Endodermal cell (in vitro differentiated cells): ENCODE measurements at regions not wholly inside any gene's neighbourhood (a gene's known extent, or its start where the extent isn't known, plus 50 kb on each side); places are given as distances from the start of the nearest gene placed in this dataset.

Experiments
- DNase-seq: peaks from one replicate; pipeline ENCODE4 v3.0.0-alpha.2; 2017
- H3K27ac ChIP-seq: 2 replicates; pipeline ENCODE4 v1.5.1; 2013; ENCODE audit warnings: mild to moderate bottlenecking, low read depth, low read length, moderate library complexity
- H3K27me3 ChIP-seq: 2 replicates; pipeline ENCODE4 v1.6.1; 2013; ENCODE audit warnings: mild to moderate bottlenecking, low read length, moderate library complexity; ENCODE audit not compliant: insufficient read depth, control insufficient read depth, poor library complexity, severe bottlenecking
- H3K36me3 ChIP-seq: 2 replicates; pipeline ENCODE4 v1.7.0; 2013; ENCODE audit warnings: mild to moderate bottlenecking, low read length, moderate library complexity; ENCODE audit not compliant: control insufficient read depth, insufficient read depth
- H3K4me1 ChIP-seq: one replicate; pipeline ENCODE4 v1.7.0; 2013; ENCODE audit warnings: low read length; ENCODE audit not compliant: control insufficient read depth, insufficient read depth
- H3K4me3 ChIP-seq: 2 replicates; pipeline ENCODE4 v1.5.1; 2013; ENCODE audit warnings: mild to moderate bottlenecking, low read length, moderate library complexity
- H3K9ac ChIP-seq: 2 replicates; pipeline ENCODE4 v1.6.1; 2013; ENCODE audit warnings: mild to moderate bottlenecking, low read length, moderate library complexity; ENCODE audit not compliant: poor library complexity, severe bottlenecking; ENCODE audit errors: extremely low read depth
- H3K9me3 ChIP-seq: 2 replicates; pipeline ENCODE4 v1.6.1; 2013; ENCODE audit warnings: mild to moderate bottlenecking, low read length, moderate library complexity; ENCODE audit not compliant: control insufficient read depth
- H3K27ac Mint-ChIP-seq: 2 replicates; pipeline ENCODE4 v1.8.0; 2020; ENCODE audit warnings: mixed read lengths
- H3K27me3 Mint-ChIP-seq: 2 replicates; pipeline ENCODE4 v1.8.0; 2021; ENCODE audit warnings: mild to moderate bottlenecking, mixed read lengths; ENCODE audit not compliant: insufficient read depth
- H3K36me3 Mint-ChIP-seq: 2 replicates; pipeline ENCODE4 v1.8.0; 2020; ENCODE audit warnings: low read depth, mixed read lengths
- H3K4me1 Mint-ChIP-seq: 2 replicates; pipeline ENCODE4 v1.8.0; 2020; ENCODE audit warnings: mixed read lengths
- H3K4me3 Mint-ChIP-seq: 2 replicates; pipeline ENCODE4 v1.8.0; 2020; ENCODE audit warnings: mild to moderate bottlenecking, moderate library complexity, mixed read lengths
- H3K9me3 Mint-ChIP-seq: 2 replicates; pipeline ENCODE4 v1.8.0; 2020; ENCODE audit warnings: mild to moderate bottlenecking, mixed read lengths
- CTCF ChIP-seq: fragments of 200-600 bp; sonication (generic); conservative IDR thresholded peaks from 2 replicates; pipeline ENCODE4 v1.5.0; 2021; ENCODE audit warnings: antibody characterized with exemption, mild to moderate bottlenecking
- WGBS, 2 experiments: methylation state at CpG; one replicate each; pipeline versions ENCODE4 v1.1.5 to v1.1.7; 2013; ENCODE audit warnings: missing lambda C conversion rate in 2 of 2, mixed read lengths in 1 of 2; ENCODE audit not compliant: insufficient coverage in 1 of 2, insufficient read length in 1 of 2; 5-methylcytosine and 5-hydroxymethylcytosine counted together

- Histone ChIP-seq H3K4me1 (no peaks in the 10 kb centered on the region), H3K4me3 (no peak overlapping the region), H3K36me3 (no peaks in the 10 kb centered on the region), H3K27ac (no peak overlapping the region), H3K9ac (no peak overlapping the region), H3K9me3 (peaks cover 12% of the 10 kb centered on the region), H3K27me3 (no peaks in the 10 kb centered on the region)
- Mint-ChIP-seq H3K36me3 (peaks cover 2% of the 10 kb centered on the region), H3K27me3 (no peaks in the 10 kb centered on the region), H3K9me3 (peaks cover 13% of the 10 kb centered on the region), H3K27ac (no peak overlapping the region), H3K4me3 (no peak overlapping the region), H3K4me1 (peaks cover 19% of the 10 kb centered on the region)
- TF ChIP-seq CTCF, result no peak
- DNase-seq, result no peak
- WGBS, 2 experiments, result 88 to 91% methylated on average over 6 to 8 of the region's 8 CpGs
Measured at GRCh38 chr1:207217778-207218511, 103.5 kb upstream of the CD55 start.

GRCh38 chr1:207218512-207219362, 102.7 kb upstream of the CD55 start:
- no peaks in the 10 kb centered on the region for H3K36me3 ChIP-seq
- Mint-ChIP-seq H3K27me3 (no peaks in the 10 kb centered on the region), H3K27ac (no peak overlapping the region), H3K9me3 (peaks cover 10% of the 10 kb centered on the region), H3K4me3 (no peak overlapping the region), H3K4me1 (peaks cover 19% of the 10 kb centered on the region), H3K36me3 (peaks cover 2% of the 10 kb centered on the region)
- DNase-seq, result no peak
- peaks cover 8% of the 10 kb centered on the region for H3K9me3 ChIP-seq
- H3K27ac ChIP-seq, result no peak overlapping the region
- no peak for TF ChIP-seq CTCF
- H3K9ac ChIP-seq, result no peak overlapping the region
- H3K4me1 ChIP-seq, result no peaks in the 10 kb centered on the region
- H3K27me3 ChIP-seq, result no peaks in the 10 kb centered on the region
- no peak overlapping the region for H3K4me3 ChIP-seq
- 93 to 94% methylated on average over 5 of the region's 6 CpGs for WGBS, 2 experiments

DNA sequence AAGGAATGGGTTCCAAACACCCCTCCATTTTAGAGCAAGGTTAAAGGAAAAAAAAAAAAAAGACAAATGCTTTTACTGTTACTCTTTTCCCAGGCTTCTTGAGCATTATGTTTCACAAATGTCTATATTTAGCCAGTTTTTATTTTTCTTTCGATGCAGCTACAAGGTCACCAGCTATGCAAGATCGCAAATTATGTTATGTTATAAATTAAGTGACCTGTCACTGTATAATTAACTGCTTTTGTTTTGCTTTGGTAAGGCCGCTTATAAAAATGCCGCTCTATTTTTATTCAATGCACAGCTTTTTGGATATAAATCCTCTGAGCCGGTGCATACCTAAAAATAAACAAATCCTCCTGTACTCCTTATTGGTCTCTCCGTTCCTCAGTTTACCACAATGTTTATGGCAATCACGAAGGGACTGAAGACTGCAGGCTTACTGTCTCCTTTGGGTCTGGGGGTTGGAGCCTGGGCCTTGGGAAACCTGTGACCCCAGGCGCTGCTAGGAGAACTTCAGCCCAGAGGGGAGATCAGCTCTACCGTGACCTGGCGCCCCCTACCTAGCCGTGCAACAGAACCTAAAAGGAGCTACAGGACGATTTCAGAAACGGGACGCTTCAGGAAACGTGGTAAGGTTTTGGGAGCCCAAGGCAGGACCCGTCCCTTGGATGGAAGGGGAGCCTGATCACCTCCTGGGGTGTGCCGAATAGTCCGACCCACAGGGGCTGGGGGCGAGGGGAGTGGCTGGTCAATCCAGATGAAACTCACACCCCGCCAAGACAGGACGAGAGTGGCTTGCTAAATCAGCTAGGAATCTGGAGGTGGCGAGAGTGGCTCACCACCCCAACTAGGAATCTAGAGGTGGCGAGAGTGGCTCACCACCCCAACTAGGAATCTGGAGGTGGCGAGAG, 101.2 kb upstream of the CD55 start:
- no peaks in the 10 kb centered on the region for H3K9me3 Mint-ChIP-seq

More for the DNA sequence above, 101.2 kb upstream of the CD55 start:
- H3K9me3 ChIP-seq, result no peaks in the 10 kb centered on the region
- Mint-ChIP-seq H3K27me3 (no peaks in the 10 kb centered on the region), H3K27ac (no peak overlapping the region), H3K4me1 (peaks cover 19% of the 10 kb centered on the region), H3K4me3 (no peak overlapping the region), H3K36me3 (no peaks in the 10 kb centered on the region)
- 90 to 92% methylated on average over 9 to 23 of the region's 24 CpGs for WGBS, 2 experiments
- TF ChIP-seq CTCF, result peak; percentile 47
- peak; percentile 74 for DNase-seq
- H3K4me1 ChIP-seq, result no peaks in the 10 kb centered on the region
- H3K27me3 ChIP-seq, result no peaks in the 10 kb centered on the region
- H3K36me3 ChIP-seq, result no peaks in the 10 kb centered on the region
- no peak overlapping the region for H3K4me3 ChIP-seq
- H3K9ac ChIP-seq, result no peak overlapping the region
- no peak overlapping the region for H3K27ac ChIP-seq
